Right renal pelvis (tissue), 4 donors: ENCODE measurements at regions not wholly inside any gene's neighbourhood (a gene's known extent, or its start where the extent isn't known, plus 50 kb on each side); places are given as distances from the start of the nearest gene placed in this dataset.
A peak's percentile ranks its signal among the peaks of the same experiment; 100 is the strongest.

Source experiments
- DNase-seq, 4 donors: peaks; one replicate each; pipeline ENCODE4 v3.0.0-alpha.2; 2013; ENCODE audit warnings: low read depth in 4 of 4, low spot score in 3 of 4, missing footprints in 1 of 4

DNA sequence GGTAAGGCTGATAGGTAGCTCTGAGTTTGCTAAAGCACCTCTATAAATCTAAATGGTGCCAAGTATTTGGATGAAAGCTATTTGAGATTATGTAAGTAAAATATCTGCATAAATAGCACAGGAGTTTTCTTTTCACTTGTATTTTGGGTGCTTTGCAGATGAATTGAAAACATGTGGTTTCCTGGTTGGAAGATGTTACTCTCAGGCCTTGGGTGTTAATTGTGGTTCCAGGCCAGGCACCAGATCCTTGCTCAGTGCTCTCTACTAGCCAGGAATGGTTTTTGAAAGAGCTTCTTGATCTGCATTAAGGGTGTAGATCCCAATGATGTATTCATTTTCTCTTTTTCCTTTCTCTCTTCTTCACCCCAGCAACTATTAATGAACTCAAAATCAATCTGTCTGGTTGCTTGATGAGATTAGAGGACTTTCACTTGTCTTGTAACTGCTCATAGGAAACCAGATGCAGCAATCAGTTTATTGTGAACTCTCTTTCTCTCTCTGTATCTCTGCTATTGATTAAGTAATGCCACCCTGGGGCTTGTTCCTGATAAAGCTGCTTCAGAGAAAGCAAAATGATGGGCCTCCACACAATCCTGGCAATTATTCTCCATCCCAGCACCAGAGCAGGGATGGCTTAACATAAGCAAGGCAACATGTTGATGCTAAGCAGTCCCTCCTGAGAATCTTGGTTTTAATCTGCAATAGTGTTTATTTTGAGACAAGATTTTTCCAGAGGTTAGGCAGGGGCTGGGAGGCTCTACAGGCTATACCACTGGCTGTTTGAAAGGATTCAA lies 147.0 kb upstream of the NTM start:
- DNase-seq, result no peak

DNA sequence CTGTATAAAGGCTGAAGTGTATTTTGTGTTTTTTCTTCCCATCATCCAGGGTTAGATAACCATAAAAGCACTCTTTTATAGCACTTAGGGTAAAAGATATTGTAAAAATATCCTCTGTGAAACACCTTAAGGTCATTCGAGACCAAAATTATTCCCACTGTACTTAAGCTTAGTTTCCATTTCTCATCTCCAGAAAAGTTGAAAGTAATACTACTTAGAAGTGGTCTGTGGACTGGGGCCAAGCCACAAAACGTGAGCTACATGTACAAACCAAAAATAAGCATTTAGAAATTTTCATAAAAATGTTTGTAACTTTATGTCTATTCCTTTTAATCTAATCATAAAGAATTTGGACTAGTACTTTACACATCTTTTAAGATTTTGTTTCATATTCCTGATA lies 142.0 kb upstream of the NTM start:
- no peak for DNase-seq

DNA sequence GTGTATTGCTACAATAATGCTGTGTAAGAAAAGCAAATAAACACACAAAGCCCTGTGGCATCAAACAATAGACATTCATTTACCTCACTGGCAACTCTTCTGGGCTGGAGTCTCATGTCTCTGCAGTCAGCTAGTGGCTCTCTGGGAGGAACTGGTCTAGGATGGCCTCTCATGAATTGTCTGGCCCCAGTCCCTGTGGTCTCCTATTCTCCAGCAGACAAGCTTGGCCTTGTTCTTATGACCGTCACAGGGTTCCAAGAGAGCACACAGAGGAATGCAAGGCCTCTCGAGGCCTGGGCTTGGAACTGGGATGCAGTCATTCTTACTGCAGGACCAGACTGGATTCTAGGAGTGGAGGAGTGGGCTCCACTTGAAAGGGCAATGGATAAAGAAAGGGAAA lies 141.2 kb upstream of the NTM start:
- no peak for DNase-seq

DNA sequence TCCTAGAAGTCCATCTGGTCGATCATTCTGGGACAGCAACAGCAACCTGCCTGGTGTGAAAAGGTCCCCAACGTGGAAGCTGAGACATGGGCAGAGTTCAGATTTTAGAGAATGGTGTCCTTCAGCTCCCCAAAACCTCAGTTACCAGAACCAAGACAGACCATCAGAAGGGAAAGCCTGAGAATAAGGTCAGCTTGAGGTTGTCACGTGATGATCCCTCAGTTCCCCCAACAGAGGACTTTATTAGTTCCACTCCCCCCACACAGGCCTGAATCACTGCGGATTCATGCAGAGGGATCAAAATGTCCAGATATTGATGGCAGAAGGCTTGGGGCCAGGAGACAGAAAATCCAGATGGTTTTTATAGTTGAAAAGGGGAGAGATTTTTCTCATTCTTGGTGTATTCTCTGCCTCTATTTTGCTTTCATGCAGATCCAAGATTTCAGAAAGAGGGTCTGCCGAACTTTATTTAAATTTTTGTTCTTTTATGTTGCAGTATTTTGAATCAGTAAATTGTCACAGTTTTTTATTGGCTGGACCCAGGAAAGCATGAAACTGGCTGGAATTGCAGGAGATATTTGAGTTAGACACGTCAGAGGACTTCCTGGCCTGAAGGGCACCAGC lies 139.0 kb upstream of the NTM start:
- DNase-seq, result no peak

DNA sequence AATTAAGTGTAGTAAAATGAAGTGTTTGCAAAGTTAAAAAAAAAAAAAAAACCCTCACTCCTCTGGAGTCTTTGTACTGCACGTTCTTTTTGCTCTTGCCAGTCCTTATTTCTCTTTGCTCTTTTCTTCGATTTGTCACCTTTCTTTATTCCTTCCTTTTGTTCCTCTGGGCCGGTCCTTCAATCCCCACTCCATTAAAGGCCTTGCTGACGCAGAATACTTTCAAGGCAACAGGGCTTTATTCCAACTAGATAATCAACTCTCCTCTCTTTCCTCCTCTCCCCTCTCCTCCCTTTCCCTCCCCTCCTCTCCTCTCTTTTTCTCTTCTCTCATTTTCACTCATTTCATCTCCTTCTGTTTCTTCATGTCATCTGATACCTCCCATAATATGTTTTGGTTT lies 138.2 kb upstream of the NTM start:
- DNase-seq, result no peak

DNA sequence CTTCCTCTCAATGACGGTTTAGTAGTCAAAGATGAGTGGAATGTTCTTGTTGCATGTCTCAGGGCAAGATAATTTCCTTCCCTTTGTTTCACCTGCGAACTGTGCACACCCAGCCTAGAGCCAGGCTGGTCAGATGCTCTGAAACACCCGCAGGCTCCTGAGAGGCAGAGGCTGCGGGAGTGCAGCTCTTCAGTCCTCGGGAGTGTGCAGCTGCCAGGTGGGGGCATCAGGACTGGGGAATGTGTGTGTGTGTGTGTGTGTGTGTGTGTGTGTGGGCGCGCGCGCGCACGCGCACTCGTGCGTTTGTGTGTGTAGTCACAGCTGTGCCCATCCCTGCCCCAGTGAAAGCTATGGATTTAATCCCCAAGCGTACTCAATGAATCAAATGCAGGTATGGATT lies 136.2 kb upstream of the NTM start:
- no peak for DNase-seq

DNA sequence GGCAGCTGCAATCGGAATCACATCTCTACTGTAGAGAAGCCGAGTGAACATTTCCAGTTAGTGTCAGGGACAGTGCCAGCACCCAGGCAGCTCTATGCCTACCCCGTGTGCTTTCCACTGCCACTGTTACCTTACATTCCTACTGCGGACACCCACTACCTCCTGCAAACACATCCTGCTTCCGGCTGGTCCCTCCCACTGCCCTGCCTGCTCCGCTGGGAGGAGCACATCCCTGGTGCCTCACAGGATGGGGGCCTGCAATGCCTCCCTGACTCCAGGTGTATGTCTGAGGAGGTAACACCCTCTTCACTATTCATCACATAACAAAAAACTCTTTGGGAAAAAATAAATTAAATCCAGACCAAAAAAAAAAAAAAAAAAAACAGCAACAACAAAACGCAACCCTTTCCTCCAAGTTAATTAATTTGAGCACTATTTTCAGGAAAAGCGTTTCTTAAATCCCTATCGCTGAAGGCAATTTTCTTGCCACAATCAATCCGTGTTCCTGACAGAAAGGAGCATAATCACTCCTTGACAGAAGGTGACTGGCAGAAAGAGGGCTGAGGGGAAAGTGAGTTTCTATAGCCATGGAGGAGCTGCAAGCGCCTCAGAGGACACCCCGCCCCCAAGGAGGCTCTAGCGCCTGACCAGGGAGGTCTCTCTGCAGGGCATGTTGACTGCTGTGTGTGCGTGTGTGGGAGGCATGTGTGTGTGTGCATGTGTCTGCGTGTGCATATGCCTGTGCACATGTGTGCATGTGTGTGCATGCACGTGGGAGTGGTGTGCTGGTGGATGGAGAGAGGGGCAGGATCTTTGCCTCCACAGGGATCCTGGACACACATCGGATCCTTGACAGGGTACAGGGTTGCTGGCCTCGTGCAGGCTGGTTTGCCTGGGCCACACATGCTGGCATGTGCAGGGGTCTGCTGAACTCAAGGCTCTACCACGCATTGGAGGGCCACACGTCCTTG lies 134.8 kb upstream of the NTM start:
- no peak for DNase-seq

DNA sequence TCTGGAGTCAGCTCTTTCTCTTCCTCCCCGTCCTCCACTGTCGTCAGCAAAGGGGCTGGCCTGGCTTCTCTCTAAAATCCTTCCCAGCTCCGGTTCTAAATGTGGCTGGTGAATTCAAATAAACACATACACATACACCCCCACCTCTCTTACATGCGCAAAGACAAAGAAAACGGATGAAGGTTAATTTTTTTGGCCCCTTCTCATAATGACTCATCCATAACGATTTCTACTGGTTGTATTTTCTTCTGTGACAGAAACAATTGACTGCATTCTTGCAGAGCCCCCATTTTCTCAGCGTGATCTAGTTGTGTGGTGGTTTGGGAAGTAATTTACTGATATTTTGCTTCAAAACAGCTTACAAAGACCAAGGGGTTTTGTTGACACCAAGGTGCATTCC lies 130.0 kb upstream of the NTM start:
- DNase-seq, result no peak

DNA sequence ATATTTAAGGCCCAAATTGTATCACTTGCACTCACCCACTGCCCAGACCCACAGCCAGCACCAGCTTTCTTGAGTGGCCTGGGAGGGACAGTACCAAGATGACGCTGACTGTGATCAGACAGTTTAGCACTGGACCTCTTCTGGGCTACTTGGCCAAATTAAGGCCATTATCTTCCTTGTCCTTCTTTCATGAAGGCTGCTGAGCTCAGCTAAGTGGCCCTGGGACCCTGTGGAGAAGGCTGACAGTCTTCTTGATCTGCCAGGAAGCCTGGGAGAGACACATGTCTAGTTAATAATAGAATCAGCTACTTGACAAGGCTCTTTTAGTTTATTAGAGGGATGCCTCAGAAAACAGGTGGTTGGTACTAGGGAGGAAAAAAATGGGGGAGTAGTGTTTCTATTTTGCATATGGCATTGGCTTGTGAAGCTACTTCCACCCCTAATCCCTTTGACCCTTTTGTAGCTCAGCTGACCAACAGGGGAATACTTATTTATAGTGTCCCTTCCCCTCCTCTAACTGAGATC lies 127.9 kb upstream of the NTM start:
- DNase-seq, result no peak

DNA sequence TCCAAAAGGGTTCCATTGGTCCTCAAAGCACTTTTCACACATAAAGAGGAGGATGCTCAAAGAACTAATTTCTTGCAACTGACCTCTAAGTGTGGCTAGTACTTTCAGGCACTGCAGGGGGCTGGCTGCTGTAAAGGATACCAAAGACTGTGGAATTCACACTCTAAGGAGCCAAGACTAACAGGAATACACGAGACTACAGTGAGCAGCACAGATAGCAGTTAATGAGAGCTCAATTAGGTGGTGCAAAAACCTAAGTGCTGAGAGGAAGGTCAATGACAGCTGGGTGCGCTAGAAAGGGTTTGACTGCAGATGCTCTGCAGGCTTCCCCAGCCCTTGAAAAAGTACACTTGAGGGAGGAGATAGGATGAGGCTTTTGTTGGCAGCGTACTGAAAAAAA lies 124.3 kb upstream of the NTM start:
- no peak for DNase-seq

DNA sequence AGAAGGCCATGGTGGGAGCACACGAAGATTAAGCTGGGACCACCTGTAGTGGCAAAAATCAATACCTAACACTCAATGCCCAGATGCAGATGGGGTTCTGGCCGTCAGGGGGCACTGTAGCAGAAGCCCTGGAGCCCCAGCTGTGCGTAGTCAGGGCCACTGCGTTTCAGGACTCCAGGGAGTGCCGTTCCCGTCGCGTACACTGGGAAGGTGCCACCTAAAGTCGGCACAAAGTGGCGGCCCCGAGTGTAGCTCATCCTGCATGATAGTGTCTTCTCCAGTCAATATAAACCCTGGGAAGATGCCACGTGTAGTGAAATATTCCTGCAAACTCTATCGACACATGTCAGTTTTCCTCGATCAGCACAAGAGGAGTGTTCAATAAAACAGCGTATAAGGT lies 123.8 kb upstream of the NTM start:
- peak in 3 of 4 donors; percentile 19 to 24 (median 20) for DNase-seq

DNA sequence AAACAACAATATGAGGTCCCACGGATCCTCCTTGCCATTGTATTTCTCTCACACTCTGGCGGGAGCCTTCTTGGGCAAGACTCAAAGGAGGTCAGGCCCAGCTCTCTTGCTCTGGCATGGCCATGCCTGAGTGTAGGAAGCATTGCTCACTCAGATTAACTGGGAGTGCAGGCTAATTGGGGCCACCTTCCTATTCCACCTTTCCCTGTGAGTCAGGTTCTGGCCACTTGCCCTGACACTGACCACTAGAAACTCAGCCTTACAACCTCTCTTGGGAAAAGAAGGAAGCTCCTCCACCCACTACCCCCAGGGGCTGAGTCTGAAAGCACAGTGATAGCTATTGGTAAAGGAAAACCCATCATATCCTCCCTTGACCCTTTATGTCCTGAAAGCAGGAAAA lies 121.8 kb upstream of the NTM start:
- no peak for DNase-seq

DNA sequence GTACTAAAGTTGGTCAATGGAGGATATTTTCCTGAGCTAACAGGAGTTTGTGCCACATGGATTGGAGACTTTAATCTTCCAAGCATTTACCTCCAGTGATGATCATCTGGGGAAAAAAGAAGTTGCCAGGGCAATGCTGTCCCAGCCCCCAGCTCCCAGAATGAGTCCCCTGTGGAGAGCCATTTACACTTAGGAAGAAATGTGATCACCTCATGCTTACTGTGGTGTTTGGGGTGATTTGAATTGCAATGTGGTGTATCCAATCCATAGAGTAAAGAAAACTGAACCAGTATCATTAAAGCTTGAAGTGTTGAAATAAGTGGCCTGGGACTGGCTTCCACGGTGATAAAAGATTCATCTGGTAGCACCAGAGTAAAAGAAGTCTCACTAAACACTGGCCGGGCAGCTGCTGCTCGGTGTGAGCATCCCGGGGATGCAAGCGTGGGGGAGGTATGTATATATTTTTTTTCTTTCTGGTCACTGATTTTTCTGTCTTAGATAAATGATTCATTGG lies 117.2 kb upstream of the NTM start:
- DNase-seq, result no peak

DNA sequence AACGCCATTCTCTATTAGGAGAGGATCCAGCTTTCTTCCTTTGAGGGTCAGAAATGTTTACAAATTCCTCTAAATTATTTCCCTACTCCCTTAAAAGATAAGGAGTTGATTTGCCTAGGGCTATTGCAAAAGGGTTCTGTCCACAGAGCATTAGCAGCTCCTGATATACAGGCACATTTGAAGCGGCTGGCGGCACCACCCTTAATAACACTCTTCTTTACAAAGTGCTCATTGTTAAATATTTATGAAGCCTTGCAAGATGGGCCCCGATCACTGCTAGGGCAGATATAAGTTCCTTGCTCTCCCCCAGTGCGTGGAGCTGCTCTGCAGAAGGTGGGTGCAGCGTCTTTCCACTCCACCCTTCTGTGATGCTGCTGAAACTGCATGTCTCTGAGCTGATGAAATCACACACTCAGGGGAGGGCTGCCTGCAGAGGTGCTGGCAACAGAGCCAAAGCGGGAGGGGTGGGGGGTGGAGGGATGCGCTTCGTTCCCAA lies 116.7 kb upstream of the NTM start:
- DNase-seq, result no peak

DNA sequence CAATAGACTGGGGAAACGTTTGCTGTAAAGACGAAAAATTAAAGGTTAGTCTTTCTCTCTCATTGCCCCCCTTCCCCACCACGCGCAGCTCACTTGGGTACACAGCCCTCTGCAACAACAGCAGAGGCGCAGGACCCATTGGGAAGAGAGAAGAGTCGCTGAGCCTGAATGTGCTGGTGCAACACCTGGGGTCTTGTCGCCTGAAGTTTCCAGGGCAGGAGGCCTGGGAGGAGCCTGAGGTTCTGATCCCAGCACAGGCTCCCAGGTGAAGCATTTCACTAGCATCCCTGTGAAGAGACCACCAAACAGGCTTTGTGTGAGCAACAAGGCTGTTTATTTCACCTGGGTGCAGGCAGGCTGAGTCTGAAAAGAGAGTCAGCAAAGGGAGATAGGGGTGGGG lies 116.2 kb upstream of the NTM start:
- DNase-seq, result no peak

DNA sequence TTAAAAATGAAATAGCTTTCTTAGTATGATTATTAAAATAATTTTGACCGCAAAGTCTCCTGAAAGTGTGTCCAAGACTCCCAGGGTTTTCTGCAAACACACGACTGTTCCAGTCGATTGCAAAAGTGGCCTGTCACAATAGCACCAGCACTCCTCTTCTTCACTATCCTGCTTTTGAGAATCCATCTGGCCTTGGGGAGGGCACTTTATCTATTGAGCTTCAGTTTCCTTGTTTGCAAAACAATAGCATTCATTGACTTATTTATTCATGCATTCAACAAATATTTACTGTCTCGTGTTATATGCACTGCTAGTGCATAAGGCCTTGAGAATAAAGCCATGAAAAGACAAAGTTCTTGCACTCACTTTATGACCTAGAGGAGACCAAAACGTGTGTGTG lies 96.2 kb upstream of the NTM start:
- no peak for DNase-seq

DNA sequence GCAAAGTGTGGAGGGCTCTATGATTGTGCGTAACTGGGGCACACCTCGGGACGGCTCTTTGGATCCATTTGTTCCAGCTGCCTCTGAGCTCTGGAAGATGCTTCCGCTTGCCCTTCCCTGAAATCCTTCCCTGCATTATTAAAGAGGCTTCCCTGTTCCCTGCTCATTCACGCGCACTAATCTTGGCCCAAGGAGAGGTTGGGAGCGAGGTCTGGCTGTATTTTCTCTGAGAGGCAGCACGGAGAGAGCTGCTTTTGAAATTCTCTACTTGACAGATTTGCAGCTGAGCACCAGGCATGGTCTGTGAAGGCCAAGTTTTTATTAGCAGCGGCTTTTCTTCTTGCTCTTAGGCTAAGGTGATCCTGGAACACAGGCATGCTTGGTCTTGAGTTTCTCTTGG lies 94.8 kb upstream of the NTM start:
- DNase-seq, result no peak

DNA sequence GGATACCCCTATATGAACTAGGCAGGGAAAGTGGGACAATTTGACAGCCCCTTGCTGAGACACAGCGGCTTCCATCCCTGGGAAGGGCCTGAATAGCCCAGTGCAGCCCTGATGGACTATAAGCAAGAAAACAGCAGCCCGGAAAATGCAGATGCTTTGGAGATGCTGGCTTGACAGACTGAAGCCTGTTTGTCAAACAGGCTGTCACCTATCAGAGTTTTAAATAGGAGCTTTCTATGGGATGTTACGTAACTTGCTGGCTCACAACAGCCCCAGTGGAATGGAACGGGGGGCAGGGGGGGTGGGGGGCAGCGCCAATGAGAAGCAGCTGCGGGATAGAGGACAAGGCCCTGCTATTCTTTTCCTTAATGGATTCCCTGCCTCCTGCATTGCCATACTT lies 91.9 kb upstream of the NTM start:
- no peak for DNase-seq

DNA sequence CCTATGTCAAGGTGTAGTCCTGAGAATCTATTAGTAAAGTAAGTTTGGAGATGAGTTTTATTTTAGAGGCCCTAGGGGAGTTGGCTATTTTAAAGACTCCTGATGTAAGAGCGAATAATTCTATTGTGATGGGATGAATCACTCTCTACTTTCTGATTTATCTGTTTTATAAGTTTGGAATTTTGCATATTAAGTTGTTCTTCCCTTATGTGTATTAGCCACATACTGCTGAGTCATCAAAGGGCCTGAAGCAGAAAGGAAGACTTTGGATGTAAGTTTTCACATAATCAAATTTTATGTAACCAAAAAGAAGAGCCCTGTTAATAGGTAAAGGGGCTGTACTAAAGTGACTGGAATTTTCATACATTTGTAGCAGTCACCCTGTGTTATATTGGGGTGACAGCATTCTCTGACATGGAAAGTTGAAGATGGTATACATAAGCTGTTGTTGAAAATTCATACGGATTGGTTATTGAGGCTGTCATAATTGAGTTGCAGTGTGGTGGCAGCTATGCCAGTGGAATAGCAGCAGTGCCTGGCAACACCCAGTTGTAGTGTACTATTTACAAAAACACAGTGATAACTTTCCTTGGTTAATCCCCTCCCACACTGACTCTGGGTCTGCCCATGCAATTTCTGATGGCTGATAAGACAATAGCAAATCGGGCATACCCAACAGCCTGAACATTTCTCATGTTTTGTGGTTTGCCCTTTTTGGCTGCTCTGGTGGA lies 90.6 kb upstream of the NTM start:
- DNase-seq, result no peak

DNA sequence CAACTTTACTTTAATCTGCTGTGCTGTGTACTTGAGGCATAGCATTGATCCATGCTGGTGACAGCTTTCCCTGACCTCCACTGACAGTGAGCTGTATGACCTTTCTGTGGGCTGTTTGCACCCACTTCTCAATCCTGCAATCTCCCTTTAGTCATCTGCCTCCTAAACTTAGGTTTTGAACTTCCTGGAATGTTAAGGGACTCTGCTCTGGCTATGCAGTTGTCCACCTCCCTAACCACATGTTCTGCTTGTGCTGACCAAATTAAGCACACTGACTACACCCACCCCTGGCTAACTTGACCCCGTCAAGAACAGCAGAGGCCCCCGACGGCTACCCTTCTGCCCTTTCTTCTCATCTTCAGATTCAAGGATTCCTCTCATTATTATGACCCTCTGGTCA lies 89.1 kb upstream of the NTM start:
- no peak for DNase-seq
